GM12878 (cell line): ENCODE measurements at regions not wholly inside any gene's neighbourhood (a gene's known extent, or its start where the extent isn't known, plus 50 kb on each side); places are given as distances from the start of the nearest gene placed in this dataset.

Experiments used
- CBFB ChIP-seq: IDR thresholded peaks from 2 replicates; pipeline ENCODE4 v1.6.1; 2016; ENCODE audit warnings: antibody characterized with exemption, low read depth
- GABPA ChIP-seq: IDR thresholded peaks from 2 replicates; pipeline ENCODE4 v1.6.1; 2014; ENCODE audit warnings: antibody characterized with exemption, low read depth, mild to moderate bottlenecking, inconsistent platforms
- IKZF1 ChIP-seq: fragments of 450-650 bp; conservative IDR thresholded peaks from 2 replicates; pipeline ENCODE4 v1.6.1; 2017; ENCODE audit warnings: antibody characterized with exemption, mild to moderate bottlenecking
- NR2C2 ChIP-seq: IDR thresholded peaks from 2 replicates; pipeline ENCODE4 v1.6.1; 2011; ENCODE audit warnings: borderline replicate concordance, low read depth; ENCODE audit not compliant: control insufficient read depth, insufficient read length
- SREBF2 ChIP-seq: IDR thresholded peaks from 2 replicates; pipeline ENCODE4 v1.6.1; 2012; ENCODE audit warnings: mild to moderate bottlenecking, low read length
- YY1 ChIP-seq: IDR thresholded peaks from 2 replicates; pipeline ENCODE4 v1.6.1; 2011; ENCODE audit warnings: low read depth, mild to moderate bottlenecking, low read length
- ZBTB40 ChIP-seq: fragments of 450-650 bp; IDR thresholded peaks from 2 replicates; pipeline ENCODE4 v1.6.1; 2016; ENCODE audit warnings: mild to moderate bottlenecking, moderate library complexity, borderline replicate concordance
- TF ChIP-seq, protein P1 (sequence below), 3 experiments: IDR thresholded peaks in 2 of 3; conservative IDR thresholded peaks in 1 of 3; 2 replicates each; pipeline ENCODE4 v1.5.1; 2011; ENCODE audit warnings: low read depth in 3 of 3, low read length in 3 of 3, mild to moderate bottlenecking in 3 of 3, control low read depth in 2 of 3, moderate library complexity in 2 of 3, inconsistent platforms in 1 of 3, mixed read lengths in 1 of 3; ENCODE audit not compliant: control insufficient read depth in 2 of 3, insufficient read depth in 1 of 3; ENCODE audit errors: extremely low read depth in 1 of 3

DNA sequence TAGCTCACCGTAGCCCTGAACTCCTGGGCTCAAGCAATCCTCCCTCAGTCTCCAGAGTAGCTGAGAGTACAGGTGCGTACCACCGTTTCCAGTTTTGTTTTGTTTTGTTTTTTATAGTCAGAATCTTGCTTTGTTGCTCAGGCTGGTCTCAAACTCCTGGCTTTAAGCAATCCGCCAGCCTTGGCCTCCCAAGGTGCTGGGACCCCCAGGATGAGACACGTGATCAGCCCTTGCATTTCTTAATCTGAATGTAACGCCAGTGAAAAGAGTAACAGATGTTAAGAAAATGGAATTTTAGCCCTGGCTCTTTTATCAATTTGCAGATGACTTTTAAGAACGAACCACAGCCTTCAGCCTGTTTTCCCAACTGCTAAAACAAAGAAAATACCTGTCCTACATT, 451.3 kb downstream of the SHQ1 start:
- TF ChIP-seq SREBF2, result no peak
- TF ChIP-seq, protein P1, sequence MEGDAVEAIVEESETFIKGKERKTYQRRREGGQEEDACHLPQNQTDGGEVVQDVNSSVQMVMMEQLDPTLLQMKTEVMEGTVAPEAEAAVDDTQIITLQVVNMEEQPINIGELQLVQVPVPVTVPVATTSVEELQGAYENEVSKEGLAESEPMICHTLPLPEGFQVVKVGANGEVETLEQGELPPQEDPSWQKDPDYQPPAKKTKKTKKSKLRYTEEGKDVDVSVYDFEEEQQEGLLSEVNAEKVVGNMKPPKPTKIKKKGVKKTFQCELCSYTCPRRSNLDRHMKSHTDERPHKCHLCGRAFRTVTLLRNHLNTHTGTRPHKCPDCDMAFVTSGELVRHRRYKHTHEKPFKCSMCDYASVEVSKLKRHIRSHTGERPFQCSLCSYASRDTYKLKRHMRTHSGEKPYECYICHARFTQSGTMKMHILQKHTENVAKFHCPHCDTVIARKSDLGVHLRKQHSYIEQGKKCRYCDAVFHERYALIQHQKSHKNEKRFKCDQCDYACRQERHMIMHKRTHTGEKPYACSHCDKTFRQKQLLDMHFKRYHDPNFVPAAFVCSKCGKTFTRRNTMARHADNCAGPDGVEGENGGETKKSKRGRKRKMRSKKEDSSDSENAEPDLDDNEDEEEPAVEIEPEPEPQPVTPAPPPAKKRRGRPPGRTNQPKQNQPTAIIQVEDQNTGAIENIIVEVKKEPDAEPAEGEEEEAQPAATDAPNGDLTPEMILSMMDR (IDR thresholded peaks at IDR 0.05 in 2 of 3, conservative IDR thresholded peaks at IDR 0.05 in 1 of 3; ENCODE audit: control insufficient read depth in 2 of 3, extremely low read depth in 1 of 3, insufficient read depth in 1 of 3, low read depth in 3 of 3, low read length in 3 of 3), result no peak
- TF ChIP-seq IKZF1, result no peak
- TF ChIP-seq NR2C2, result no peak
- no peak for TF ChIP-seq CBFB
- TF ChIP-seq GABPA, result no peak
- TF ChIP-seq YY1, result no peak
- TF ChIP-seq ZBTB40, result no peak
